AG08396 (cell line): ENCODE measurements at regions not wholly inside any gene's neighbourhood (a gene's known extent, or its start where the extent isn't known, plus 50 kb on each side); places are given as distances from the start of the nearest gene placed in this dataset.

Experiments
- DNase-seq: peaks from one replicate; pipeline ENCODE4 v3.0.0; 2012; ENCODE audit warnings: low spot score, mixed read lengths

GRCh38 chr5:36355516-36355915 lies 53.8 kb upstream of the RANBP3L start:
- no peak for DNase-seq

GRCh38 chr5:36356915-36357314 lies 55.2 kb upstream of the RANBP3L start:
- DNase-seq, result no peak

- peak; percentile 18 for DNase-seq
Measured at GRCh38 chr5:36357391-36357975, 55.8 kb upstream of the RANBP3L start.

GRCh38 chr5:36359267-36359666 lies 57.6 kb upstream of the RANBP3L start:
- DNase-seq, result no peak

GRCh38 chr5:36360307-36360706 lies 58.6 kb upstream of the RANBP3L start:
- DNase-seq, result no peak

GRCh38 chr5:36363101-36363500 lies 61.4 kb upstream of the RANBP3L start:
- DNase-seq, result peak; percentile 45

- no peak for DNase-seq
Measured at GRCh38 chr5:36363744-36364143, 62.0 kb upstream of the RANBP3L start.

GRCh38 chr5:36364473-36364872 lies 62.8 kb upstream of the RANBP3L start:
- no peak for DNase-seq

- no peak for DNase-seq
Measured at GRCh38 chr5:36365896-36366295, 64.2 kb upstream of the RANBP3L start.

GRCh38 chr5:36366883-36367282 lies 65.2 kb upstream of the RANBP3L start:
- DNase-seq, result no peak

GRCh38 chr5:36367524-36367923 lies 65.8 kb upstream of the RANBP3L start:
- DNase-seq, result peak; percentile 14

GRCh38 chr5:36369219-36369690 lies 67.6 kb upstream of the RANBP3L start:
- no peak for DNase-seq

GRCh38 chr5:36370073-36370472 lies 68.4 kb upstream of the RANBP3L start:
- DNase-seq, result no peak

GRCh38 chr5:36371366-36371765 lies 69.7 kb upstream of the RANBP3L start:
- no peak for DNase-seq

- no peak for DNase-seq
Measured at GRCh38 chr5:36373527-36374086, 71.9 kb upstream of the RANBP3L start.

- DNase-seq, result peak; percentile 37
Measured at GRCh38 chr5:36374266-36374862, 72.7 kb upstream of the RANBP3L start.

- no peak for DNase-seq
Measured at GRCh38 chr5:36377192-36377591, 75.5 kb upstream of the RANBP3L start.

- DNase-seq, result no peak
Measured at GRCh38 chr5:36378551-36378950, 76.8 kb upstream of the RANBP3L start.

GRCh38 chr5:36382890-36383289 lies 81.2 kb upstream of the RANBP3L start:
- DNase-seq, result no peak

- no peak for DNase-seq
Measured at GRCh38 chr5:36383942-36384341, 82.2 kb upstream of the RANBP3L start.

GRCh38 chr5:36384845-36385244 lies 83.1 kb upstream of the RANBP3L start:
- DNase-seq, result no peak

GRCh38 chr5:36385495-36385894 lies 83.8 kb upstream of the RANBP3L start:
- no peak for DNase-seq

GRCh38 chr5:36388288-36388687 lies 86.6 kb upstream of the RANBP3L start:
- DNase-seq, result no peak

GRCh38 chr5:36389245-36389644 lies 87.5 kb upstream of the RANBP3L start:
- no peak for DNase-seq
